H1 (cell line): ENCODE measurements at regions not wholly inside any gene's neighbourhood (a gene's known extent, or its start where the extent isn't known, plus 50 kb on each side); places are given as distances from the start of the nearest gene placed in this dataset.

Experiments used
- BRCA1 ChIP-seq: IDR thresholded peaks from 2 replicates; pipeline ENCODE4 v1.6.1; 2012; ENCODE audit warnings: low read depth, low read length, improper control_type of control experiment
- CTCF ChIP-seq, 3 experiments: IDR thresholded peaks; 1 replicate in 2 of 3; 2 replicates in 1 of 3; pipeline versions ENCODE4 v1.5.1 to v1.6.1; 2011; ENCODE audit warnings: low read length in 3 of 3, mild to moderate bottlenecking in 3 of 3, inconsistent platforms in 2 of 3, low read depth in 1 of 3, moderate library complexity in 1 of 3; ENCODE audit not compliant: insufficient read depth in 1 of 3; ENCODE audit errors: control extremely low read depth in 1 of 3
- EZH2 ChIP-seq: fragments of 200-600 bp; sonication (generic); IDR thresholded peaks from 2 replicates; pipeline ENCODE4 v1.7.1; 2012; ENCODE audit warnings: low read depth, mild to moderate bottlenecking, moderate library complexity, low read length, inconsistent platforms; ENCODE audit not compliant: severe bottlenecking
- JUND ChIP-seq: IDR thresholded peaks from 2 replicates; pipeline ENCODE4 v1.6.1; 2011; ENCODE audit warnings: mild to moderate bottlenecking, improper control_type of control experiment, low read length
- YY1 ChIP-seq: IDR thresholded peaks from 2 replicates; pipeline ENCODE4 v1.6.1; 2011; ENCODE audit warnings: low read depth, mild to moderate bottlenecking, low read length
- ZNF274 ChIP-seq: IDR thresholded peaks from 2 replicates; pipeline ENCODE4 v1.7.0; 2012; ENCODE audit warnings: low read length, borderline replicate concordance; ENCODE audit errors: extremely low read depth

- TF ChIP-seq EZH2 (no peak), YY1 (no peak), BRCA1 (no peak), ZNF274 (no peak), CTCF (IDR thresholded peaks at IDR 0.05; ENCODE audit: control extremely low read depth in 1 of 3, insufficient read depth in 1 of 3, low read depth in 1 of 3, low read length in 3 of 3) (no peak), JUND (no peak)
Observed at GRCh38 chr4:123930996-123931395, 534.4 kb downstream of the SPRY1 start.
